HG03520 (cell line): ENCODE measurements at regions not wholly inside any gene's neighbourhood (a gene's known extent, or its start where the extent isn't known, plus 50 kb on each side); places are given as distances from the start of the nearest gene placed in this dataset.
A peak's percentile ranks its signal among the peaks of the same experiment; 100 is the strongest.
"Not testable (repeated sequence)": the region's sequence is repeated elsewhere in the genome, so short reads cannot be mapped to it uniquely, and the experiment has no call there.

Source experiments
- ATAC-seq: cut with Tn5 transposase; IDR thresholded peaks from one replicate; pipeline ENCODE4 v1.9.1; 2021; ENCODE audit warnings: mild to moderate bottlenecking, moderate library complexity; ENCODE audit not compliant: unreplicated experiment

DNA sequence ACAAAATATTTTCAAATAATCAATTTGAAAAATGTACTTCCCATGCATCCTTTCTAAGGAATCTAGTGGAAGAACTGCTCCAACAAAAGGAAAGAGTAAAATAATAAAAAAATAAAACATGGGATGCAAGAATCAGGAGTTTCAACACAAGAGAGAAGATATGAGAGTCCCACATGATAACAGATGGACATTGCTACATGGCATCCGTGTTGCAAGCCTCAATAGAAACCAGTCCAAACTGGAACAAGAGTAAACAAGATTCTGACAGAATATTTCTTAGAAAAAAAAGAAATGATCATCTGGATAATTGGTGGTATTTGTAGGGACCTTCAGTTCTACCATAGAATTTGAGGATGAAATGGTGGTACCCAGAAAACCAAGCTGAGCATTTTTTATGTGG, 186.8 kb downstream of the FRK start:
- ATAC-seq, result no peak

DNA sequence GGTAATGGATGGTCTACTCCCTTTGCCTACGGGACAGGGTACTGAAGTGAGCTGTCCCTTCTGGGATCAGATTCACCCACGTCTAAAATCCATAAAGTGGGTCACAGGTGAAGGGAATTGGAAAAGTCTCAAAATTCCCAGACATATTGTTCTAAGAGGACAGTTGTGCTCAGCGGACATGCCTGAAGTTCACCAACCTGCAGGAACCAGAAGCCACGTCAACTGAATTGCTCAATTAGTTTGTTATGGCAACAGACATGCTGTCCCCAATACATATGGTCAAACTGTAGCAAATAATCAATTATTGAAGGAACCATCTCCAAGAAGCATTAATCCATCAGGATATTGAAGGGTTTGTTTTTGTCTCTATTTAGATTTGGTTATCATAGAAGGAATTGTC, 190.2 kb downstream of the FRK start:
- no peak for ATAC-seq

- no peak for ATAC-seq
Measured at GRCh38 chr6:115865914-115866313, 194.8 kb downstream of the FRK start.

- no peak for ATAC-seq
Measured at GRCh38 chr6:115863211-115863610, 197.5 kb downstream of the FRK start.

- not testable (repeated sequence) for ATAC-seq
Measured at GRCh38 chr6:115861658-115862057, 199.0 kb downstream of the FRK start.

GRCh38 chr6:115859577-115859976, 201.1 kb downstream of the FRK start:
- ATAC-seq, result not testable (repeated sequence)

DNA sequence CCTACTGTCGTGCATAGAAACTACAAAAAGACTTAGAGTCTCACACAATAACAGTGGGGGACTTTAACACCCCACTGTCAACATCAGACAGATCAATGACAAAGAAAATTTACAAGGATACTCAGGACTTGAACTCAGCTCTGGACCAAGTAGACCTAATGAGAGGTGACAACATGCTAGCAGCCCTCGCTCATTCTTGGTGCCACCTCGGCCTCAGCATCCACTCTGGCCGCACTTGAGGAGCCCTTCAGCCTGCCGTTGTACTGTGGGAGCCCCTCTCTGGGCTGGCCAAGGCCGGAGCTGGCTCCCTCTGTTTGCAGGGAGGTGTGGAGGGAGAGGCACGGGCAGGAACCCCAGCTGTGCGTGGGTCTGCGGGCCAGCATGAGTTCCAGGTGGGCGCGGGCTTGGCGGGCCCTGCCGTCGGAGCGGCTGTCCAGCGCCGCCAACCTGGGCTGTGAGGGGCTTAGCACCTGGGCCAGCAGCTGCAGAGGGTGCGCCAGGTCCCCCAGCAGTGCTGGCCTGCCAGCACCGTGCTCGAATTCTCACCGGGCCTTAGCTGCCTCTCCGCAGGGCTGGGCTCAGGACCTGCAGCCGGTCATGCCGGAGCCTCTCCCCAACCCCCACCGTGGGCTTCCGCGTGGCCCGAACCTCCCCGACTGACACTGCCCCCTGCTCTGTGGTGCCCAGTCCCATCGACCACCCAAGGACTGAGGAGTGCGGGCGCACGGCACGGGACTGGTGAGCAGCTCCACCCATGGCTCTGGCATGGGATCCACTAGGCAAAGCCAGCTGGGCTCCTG, 205.6 kb downstream of the FRK start:
- ATAC-seq, result no peak

- no peak for ATAC-seq
Measured at GRCh38 chr6:115847671-115848070, 213.0 kb downstream of the FRK start.

DNA sequence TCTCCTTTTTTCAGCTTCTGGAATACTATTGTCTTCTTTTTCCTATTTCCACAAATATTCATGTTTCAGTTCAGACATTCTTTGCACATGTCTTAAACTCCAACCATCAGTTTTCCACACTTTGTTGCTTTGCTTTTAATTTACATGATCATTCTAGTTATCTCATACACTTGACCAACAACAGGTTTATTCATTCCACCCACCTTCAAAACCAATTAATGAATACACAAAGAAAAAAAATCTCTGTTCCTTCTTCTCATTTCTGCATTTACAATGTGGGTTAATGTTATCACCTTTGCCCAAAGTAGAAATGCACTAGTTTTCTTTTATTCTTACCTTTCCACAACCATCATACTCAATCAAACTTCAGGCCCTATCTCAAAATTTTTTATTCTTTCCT, 216.7 kb downstream of the FRK start:
- no peak for ATAC-seq

GRCh38 chr6:115842338-115842737, 218.4 kb downstream of the FRK start:
- no peak for ATAC-seq

DNA sequence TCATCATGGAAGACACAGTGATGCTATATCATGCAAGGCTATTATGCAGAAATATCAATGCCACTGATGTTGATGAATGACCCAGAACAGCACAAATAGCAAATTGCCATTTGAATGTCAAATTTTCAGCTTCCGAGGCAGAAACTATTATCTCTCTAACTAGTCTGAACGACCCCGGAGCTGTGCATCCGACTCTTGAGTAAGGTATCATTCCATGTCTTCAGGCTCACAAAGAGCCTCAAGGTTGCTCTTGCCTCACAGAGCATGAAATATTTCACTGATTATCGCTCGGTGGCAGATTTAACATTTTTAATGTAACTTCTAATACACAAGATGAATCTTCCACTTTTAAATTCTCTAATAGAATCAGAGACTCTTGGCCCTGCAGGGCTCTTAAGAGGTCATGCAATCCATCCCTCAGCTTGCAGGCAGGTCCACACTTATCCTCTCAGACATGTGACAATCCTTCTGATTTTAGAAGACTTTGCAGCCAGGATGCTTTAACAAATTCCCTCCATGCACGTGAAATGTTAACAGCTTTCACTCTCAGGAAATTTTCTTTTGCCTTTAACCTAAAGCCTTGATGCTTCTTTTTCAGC, 221.0 kb downstream of the FRK start:
- no peak for ATAC-seq

DNA sequence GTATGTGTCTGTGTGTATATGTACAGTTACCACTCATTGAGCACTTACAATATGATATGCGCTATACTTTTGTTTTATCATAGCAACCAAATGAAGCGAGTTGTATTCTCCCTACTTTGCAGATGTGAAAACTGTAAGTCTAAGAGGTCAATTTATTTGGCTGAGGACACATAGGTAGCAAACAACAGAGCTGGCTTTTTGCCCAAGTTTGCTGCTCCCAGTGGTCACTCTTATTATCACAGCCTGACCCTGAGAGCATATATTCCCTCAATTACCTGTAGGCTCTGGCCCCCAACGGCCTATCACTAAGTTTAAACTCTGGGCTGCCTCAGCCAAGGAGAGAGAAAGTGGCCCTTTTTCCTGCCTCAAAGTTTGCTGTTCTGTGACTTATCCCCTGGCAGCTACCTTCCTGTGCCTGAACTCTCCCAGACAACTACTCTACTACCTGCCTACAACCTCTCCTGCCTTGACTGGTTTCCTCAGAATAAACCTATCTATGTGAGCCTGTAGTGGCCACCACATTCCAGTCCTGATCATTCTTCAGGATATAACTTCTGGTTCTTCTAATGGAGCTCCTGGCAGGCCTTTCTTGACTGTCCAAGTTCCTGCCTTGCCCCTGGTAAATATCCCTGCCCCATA, 221.8 kb downstream of the FRK start:
- peak; percentile 97 for ATAC-seq

DNA sequence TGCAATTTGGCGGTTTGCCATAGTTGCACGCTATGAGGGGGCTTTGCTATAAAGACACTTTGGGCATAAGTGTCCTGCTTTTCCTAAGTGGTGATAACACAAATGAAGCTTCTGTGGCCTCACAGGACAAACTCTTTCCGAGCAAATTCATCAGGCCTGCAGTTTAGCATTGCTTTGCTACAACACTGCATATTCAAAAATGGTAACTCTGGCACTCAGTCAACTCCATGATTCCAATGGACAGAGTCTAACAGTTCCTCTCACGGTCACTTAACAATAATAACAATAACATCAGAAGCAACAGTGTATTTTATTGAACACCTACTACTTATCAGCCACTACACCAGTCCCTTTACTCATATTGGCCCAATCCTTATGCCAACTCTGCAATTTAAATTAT, 222.5 kb downstream of the FRK start:
- ATAC-seq, result no peak

- ATAC-seq, result not testable (repeated sequence)
Measured at GRCh38 chr6:115836374-115836773, 224.3 kb downstream of the FRK start.

DNA sequence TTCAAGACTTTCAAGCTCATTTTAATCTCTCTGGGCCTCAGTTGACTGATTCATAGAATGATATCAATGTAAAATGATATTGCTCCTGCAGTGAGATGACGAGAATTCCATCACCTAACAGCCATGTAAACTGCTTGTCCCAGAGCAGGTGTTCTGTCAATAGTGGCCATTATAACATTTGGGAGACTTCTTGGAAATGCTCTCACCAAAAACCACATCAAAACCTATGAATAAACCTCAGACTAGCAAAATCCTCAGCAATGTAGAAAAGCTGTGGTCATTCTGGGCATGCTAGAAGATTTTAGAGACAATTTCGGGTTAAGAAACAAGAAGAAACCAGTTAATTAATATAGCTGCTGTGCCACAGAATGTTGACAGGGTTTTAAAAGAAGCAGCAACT, 225.4 kb downstream of the FRK start:
- no peak for ATAC-seq

DNA sequence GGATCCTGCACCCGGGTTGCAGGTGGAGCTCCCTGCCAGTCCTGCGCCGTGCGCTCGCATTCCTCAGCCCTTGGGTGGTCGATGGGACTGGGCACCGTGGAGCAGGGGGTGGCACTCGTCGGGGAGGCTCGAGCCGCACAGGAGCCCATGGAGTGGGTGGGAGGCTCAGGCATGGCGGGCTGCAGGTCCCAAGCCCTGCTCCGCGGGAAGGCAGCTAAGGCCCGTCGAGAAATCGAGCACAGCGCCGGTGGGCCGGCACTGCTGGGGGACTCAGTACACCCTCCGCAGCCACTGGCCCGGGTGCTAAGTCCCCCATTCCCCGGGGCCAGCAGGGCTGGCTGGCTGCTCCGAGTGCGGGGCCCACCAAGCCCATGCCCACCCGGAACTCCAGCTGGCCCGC, 226.1 kb downstream of the FRK start:
- ATAC-seq, result not testable (repeated sequence)

- ATAC-seq, result no peak
Measured at GRCh38 chr6:115832786-115833185, 227.9 kb downstream of the FRK start.

DNA sequence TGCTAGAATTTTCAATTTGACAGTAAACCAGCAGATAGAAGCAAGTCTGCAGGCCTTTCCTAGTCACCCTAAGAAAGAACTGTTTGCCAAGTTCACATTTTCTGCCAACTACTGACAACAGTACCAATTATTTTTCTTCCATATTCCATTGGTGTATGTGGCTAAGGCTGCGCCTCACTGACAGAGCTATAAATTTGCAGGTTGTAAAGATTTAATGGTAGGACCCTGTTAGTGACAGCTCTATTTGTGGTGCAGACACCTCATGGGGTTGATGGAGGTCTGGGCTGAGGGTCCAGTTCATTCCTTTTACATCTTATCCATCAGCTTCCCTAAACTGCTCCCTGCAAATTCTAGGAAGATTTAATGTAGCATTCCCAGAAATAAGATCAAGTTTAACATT, 228.5 kb downstream of the FRK start:
- no peak for ATAC-seq

DNA sequence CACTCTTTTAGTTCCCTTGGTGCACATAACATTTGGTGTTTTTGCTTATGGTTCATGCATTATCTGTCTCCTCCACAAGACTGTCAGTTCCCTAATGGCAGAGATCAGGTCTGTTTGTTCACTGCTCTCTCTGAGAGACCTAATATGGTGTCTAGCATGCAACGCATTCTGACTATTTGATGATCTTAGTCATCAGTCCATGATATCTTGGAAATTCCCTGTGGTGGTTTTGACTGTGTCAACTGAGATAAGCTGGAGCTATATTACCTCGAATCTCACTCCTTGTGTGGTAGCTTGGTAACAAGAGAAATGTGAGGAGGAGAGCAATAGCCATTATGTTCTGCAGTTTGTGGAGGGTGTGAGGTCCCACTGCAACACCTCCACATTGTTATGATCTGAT, 229.8 kb downstream of the FRK start:
- ATAC-seq, result peak; percentile 55

- ATAC-seq, result no peak
Measured at GRCh38 chr6:115821798-115822197, 238.9 kb downstream of the FRK start.

- no peak for ATAC-seq
Measured at GRCh38 chr6:115819506-115819905, 241.2 kb downstream of the FRK start.

DNA sequence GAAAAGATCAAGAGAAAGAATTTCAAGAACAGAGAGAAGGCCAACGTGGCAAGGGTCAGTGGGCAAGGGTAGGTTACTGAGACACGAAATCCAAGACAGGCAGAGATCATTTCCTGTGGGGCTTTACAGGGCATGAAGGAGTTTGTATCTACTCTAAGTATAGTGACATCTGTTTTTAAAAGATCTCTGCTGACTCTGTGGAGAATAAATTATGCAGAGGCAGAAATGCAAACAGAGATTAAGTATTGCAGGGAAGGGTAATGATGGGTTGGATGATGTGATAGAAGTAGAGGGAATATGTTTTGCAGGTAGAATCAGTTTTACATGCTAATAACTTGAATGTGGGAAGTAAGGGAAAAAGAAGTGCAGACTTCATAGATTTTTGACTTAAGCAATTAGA, 243.5 kb downstream of the FRK start:
- no peak for ATAC-seq
